Ectodermal cell (in vitro differentiated cells): ENCODE measurements at regions not wholly inside any gene's neighbourhood (a gene's known extent, or its start where the extent isn't known, plus 50 kb on each side); places are given as distances from the start of the nearest gene placed in this dataset.

ENCODE experiments used
- H3K27ac ChIP-seq: 2 replicates; pipeline ENCODE4 v1.7.0; 2013; ENCODE audit warnings: mild to moderate bottlenecking, low read depth, low read length; ENCODE audit not compliant: insufficient read depth, poor library complexity, severe bottlenecking
- H3K27me3 ChIP-seq: 2 replicates; pipeline ENCODE4 v1.7.0; 2013; ENCODE audit warnings: mild to moderate bottlenecking, low read length; ENCODE audit not compliant: insufficient read depth, control insufficient read depth, poor library complexity, severe bottlenecking
- H3K36me3 ChIP-seq: one replicate; pipeline ENCODE4 v1.7.0; 2013; ENCODE audit warnings: low read length; ENCODE audit not compliant: control insufficient read depth, insufficient read depth
- H3K4me1 ChIP-seq: one replicate; pipeline ENCODE4 v1.7.0; 2013; ENCODE audit warnings: low read length; ENCODE audit not compliant: control insufficient read depth, insufficient read depth
- H3K4me3 ChIP-seq: 2 replicates; pipeline ENCODE4 v1.7.0; 2013; ENCODE audit warnings: low read depth, low read length, control low read depth; ENCODE audit not compliant: insufficient read depth
- H3K9me3 ChIP-seq: 2 replicates; pipeline ENCODE4 v1.7.0; 2013; ENCODE audit warnings: mild to moderate bottlenecking, low read length, moderate library complexity; ENCODE audit not compliant: control insufficient read depth
- WGBS, 2 experiments: methylation state at CpG; one replicate each; pipeline ENCODE4 v1.1.7; 2013; ENCODE audit warnings: missing lambda C conversion rate in 2 of 2; 5-methylcytosine and 5-hydroxymethylcytosine counted together

DNA sequence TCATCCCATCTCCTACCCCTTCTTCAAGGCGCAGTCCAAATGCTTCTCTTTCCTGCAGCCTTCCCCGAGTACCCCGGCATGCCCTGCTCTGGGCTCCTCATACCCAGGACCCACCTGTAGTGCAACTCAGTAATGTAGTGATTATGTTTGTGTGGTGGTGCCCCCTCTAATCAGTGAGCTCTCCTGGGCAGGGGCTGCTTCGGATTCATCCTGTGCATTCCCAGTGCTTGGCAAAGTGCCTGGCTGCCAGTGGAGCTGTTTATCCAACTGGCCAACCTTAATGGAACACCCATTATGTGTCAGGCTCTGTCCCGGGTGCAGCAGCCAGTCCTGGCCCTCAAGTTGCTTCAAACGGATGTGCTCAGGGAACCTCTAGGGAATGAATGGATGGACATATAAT is 174.4 kb upstream of the LINGO1 start:
- Histone ChIP-seq H3K36me3 (no peaks in the 10 kb centered on the region), H3K27me3 (no peaks in the 10 kb centered on the region), H3K4me1 (peaks cover 15% of the 10 kb centered on the region), H3K27ac (no peak overlapping the region), H3K9me3 (no peaks in the 10 kb centered on the region), H3K4me3 (no peak overlapping the region)
- WGBS, 2 experiments: 88 to 97% methylated on average over 6 of the region's 6 CpGs

- no peaks in the 10 kb centered on the region for H3K36me3 ChIP-seq
- WGBS, 2 experiments: 80 to 84% methylated on average over 9 of the region's 9 CpGs
- no peak overlapping the region for H3K27ac ChIP-seq
- H3K27me3 ChIP-seq: no peaks in the 10 kb centered on the region
- H3K4me1 ChIP-seq: no peaks in the 10 kb centered on the region
- no peaks in the 10 kb centered on the region for H3K9me3 ChIP-seq
- no peak overlapping the region for H3K4me3 ChIP-seq
Observed at GRCh38 chr15:77804210-77804609, 171.5 kb upstream of the LINGO1 start.

GRCh38 chr15:77803487-77803886 is 170.8 kb upstream of the LINGO1 start:
- Histone ChIP-seq H3K4me3 (no peak overlapping the region), H3K4me1 (no peaks in the 10 kb centered on the region), H3K36me3 (no peaks in the 10 kb centered on the region), H3K27me3 (no peaks in the 10 kb centered on the region), H3K27ac (no peak overlapping the region), H3K9me3 (no peaks in the 10 kb centered on the region)
- 59 to 69% methylated on average over 3 of the region's 3 CpGs for WGBS, 2 experiments

DNA sequence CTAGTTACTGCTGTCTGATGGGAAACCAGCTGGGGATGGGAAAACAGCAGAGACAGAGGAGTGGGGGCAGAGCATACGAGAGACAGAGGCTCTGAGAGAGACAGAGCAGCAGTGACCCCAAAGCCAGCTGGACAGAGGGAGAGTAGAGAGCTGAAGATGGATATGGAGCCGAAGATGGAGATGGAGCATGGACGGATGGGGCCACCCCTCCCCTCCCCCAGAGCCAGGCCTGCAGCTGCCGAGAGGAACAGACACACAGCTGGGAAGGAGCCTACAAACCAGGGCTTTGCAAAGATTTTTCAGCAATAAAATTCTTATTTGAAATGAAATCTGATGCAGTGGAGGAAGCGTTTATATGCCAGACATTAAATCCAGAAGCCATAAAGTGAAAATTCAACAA is 167.6 kb upstream of the LINGO1 start:
- Histone ChIP-seq H3K36me3 (no peaks in the 10 kb centered on the region), H3K4me3 (no peak overlapping the region), H3K27ac (no peak overlapping the region), H3K27me3 (no peaks in the 10 kb centered on the region), H3K4me1 (no peaks in the 10 kb centered on the region), H3K9me3 (no peaks in the 10 kb centered on the region)
- WGBS, 2 experiments: 85 to 89% methylated on average over 5 of the region's 5 CpGs

DNA sequence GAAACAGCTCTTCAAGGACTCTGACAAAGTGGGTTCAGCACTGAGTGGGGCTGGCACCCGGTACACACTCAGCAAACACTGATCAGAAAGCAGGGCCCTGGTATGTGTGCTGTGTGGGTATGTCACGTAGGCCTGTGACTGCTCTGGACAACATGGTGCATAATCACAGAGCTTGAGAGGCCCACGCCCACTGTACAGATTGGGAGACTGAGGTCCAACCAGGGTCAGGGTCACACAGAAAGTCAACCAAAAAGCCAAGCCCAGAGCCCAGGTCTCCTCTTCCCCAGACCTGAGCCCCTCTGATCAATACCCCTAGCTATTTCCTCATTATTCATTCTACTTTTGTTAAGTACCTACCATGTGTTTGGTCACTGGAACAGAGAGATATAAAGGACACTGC is 166.1 kb upstream of the LINGO1 start:
- Histone ChIP-seq H3K27ac (no peak overlapping the region), H3K4me1 (no peaks in the 10 kb centered on the region), H3K4me3 (no peak overlapping the region), H3K9me3 (no peaks in the 10 kb centered on the region), H3K36me3 (no peaks in the 10 kb centered on the region), H3K27me3 (no peaks in the 10 kb centered on the region)
- 92 to 96% methylated on average over 3 of the region's 3 CpGs for WGBS, 2 experiments

DNA sequence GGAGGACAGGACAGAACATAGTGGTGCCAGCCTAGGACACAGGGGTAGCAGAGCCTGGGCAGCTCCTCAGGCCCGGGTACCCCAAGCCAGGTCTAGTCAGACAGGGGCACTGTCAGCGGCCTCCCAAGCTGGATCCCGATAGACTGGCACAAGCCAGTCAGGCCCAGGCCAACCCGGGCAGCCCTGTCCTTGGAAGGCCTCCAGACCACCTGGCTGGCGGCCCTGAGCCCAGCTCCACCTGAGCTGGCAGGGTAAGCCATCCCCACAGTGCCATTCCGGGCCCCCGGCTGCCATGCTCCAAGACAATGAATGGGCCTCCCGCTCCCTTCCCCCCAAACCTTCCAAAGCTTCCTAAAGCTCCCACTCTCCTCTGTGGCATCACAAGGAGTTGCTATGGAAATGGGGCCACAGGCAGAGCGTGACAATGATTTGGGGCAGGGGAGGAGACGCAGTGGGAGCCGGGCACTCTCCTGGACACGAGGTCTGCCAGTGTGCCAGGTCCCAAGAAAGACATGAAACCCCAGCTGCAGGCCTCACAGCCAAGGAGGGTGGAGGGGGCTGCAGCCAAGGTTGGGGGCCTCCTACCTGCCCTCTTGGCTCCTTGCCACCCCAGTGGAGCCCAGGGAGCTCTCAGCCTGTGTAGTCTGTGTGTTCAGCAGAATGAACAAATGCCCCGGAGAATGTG is 165.6 kb upstream of the LINGO1 start:
- Histone ChIP-seq H3K9me3 (no peaks in the 10 kb centered on the region), H3K27ac (no peak overlapping the region), H3K4me3 (no peak overlapping the region), H3K27me3 (no peaks in the 10 kb centered on the region), H3K36me3 (no peaks in the 10 kb centered on the region), H3K4me1 (no peaks in the 10 kb centered on the region)
- 86% methylated on average over 13 of the region's 13 CpGs for WGBS, 2 experiments

DNA sequence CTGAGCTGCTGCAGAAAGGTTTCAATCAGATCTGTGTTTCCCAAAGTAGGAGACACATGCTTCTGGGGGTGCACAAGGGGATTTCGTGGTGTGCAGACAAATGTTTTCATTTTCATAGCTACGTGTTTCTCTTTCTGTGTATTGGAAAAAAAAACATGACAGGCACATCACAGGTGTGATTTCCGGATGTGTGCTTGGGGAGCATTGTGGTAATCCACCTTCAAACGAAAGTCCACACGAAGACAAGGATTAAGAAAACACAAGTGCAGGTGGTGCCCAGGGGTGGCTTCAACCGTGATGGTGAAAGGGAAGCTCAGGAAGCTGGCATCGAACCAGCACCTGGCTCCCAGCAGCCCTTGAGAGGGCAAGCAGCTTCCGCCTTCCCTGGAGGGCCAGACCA is 164.6 kb upstream of the LINGO1 start:
- H3K27ac ChIP-seq: no peak overlapping the region
- WGBS, 2 experiments: 91 to 92% methylated on average over 8 of the region's 8 CpGs
- no peaks in the 10 kb centered on the region for H3K27me3 ChIP-seq
- H3K4me3 ChIP-seq: no peak overlapping the region
- no peaks in the 10 kb centered on the region for H3K4me1 ChIP-seq
- no peaks in the 10 kb centered on the region for H3K9me3 ChIP-seq
- H3K36me3 ChIP-seq: no peaks in the 10 kb centered on the region

DNA sequence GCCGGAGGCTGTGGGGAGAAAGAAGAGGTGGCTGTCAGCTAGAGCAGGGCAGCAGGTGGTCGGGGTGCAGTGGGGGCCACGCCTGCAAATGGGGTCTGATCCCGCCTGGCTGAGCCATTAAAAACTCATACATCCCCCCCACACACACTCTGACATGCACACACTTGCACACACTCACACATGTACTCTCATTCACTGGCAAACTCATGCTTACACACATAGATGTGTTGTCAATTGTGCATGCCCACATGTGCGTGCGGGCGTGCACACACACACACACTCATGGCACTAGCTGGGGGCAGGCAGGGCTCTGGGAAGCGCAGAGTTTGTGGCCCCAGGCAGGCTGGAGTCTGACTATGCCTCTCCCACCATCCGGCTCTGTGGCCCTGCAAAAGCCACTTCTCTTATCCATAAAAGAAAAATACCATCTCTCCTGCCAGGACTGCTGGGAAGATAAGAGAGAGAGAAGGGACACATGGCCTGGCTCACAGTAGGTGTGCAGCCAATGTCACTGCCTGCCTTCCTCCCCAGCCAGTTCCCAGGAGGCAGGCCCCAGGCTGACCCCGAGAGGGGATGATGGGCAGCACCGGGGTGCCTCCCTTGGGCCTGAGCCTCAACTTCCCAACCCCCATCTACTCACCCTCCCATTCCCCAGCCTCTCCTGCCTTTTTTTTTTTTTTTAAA is 163.5 kb upstream of the LINGO1 start:
- H3K27ac ChIP-seq: no peak overlapping the region
- H3K4me1 ChIP-seq: no peaks in the 10 kb centered on the region
- H3K27me3 ChIP-seq: no peaks in the 10 kb centered on the region
- no peaks in the 10 kb centered on the region for H3K36me3 ChIP-seq
- WGBS, 2 experiments: 80 to 86% methylated on average over 11 of the region's 11 CpGs
- H3K4me3 ChIP-seq: no peak overlapping the region
- H3K9me3 ChIP-seq: no peaks in the 10 kb centered on the region

DNA sequence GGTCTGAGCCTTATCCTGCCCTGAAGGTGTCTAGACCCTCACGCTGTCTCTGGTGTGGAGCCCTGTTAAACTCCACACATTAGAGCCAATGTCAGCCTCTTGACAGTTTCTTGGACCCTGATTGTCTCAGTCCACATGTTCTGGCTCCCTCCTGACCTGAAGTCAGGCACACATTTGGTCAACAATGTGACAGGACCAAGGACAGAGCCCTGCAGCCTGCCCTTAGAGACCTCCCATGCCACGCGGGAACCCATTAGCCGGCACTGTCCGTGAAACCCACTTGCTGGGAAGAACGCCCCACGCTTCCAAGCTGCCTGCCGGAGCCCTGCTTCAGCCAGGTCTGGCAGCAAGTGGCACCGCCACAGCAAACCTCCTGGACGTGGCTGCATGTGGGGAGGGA is 162.7 kb upstream of the LINGO1 start:
- WGBS, 2 experiments: 82 to 84% methylated on average over 10 of the region's 10 CpGs
- Histone ChIP-seq H3K27ac (no peak overlapping the region), H3K9me3 (no peaks in the 10 kb centered on the region), H3K4me3 (no peak overlapping the region), H3K27me3 (no peaks in the 10 kb centered on the region), H3K4me1 (no peaks in the 10 kb centered on the region), H3K36me3 (no peaks in the 10 kb centered on the region)

DNA sequence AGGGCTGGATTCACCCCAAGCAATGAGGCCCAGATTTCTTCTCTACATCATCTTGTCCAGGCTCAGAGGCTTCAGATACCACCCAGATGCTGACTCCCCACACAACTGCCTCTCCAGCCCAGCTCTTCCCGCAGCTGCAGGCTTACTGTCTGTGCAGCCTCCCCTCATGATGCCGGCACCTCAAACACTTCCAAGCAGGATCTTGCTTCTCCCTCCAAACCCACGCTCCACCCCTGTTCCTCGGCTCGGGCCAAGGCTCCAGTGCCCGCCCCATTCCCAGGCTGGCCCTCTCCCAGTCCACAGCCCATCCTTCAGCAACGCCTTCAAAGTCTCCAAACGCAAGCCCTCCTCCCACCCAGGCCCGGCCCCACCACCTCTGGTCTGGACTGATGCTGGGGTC is 159.2 kb upstream of the LINGO1 start:
- no peaks in the 10 kb centered on the region for H3K27me3 ChIP-seq
- no peak overlapping the region for H3K4me3 ChIP-seq
- H3K27ac ChIP-seq: no peak overlapping the region
- no peaks in the 10 kb centered on the region for H3K9me3 ChIP-seq
- no peaks in the 10 kb centered on the region for H3K4me1 ChIP-seq
- 85 to 91% methylated on average over 9 of the region's 9 CpGs for WGBS, 2 experiments
- no peaks in the 10 kb centered on the region for H3K36me3 ChIP-seq
